ENCODE measurements at regions not wholly inside any gene's neighbourhood (a gene's known extent, or its start where the extent isn't known, plus 50 kb on each side); places are given as distances from the start of the nearest gene placed in this dataset.
"Not testable (repeated sequence)": the region's sequence is repeated elsewhere in the genome, so short reads cannot be mapped to it uniquely, and the experiment has no call there.

DNA sequence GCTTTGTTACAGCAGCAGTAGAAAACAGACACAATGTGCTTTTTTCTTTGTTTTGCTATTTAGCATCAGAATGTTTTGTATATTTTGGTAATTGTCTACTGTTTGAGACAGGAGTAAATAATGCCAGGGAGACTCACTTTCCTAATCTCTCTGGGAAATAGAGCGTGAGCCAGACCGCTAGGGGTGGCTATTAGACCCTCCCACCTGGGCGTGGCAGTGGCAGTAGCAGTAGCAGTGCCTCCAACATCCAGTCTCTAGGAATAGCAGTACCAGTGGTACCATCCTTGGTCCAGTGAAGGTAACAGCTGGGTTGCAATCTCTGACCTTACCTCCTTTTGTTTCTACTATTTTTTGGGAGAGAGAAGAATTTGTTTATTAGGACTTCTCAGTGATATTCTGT lies 165.7 kb upstream of the MAGI2 start:
- intact Hi-C loops (cut with DNase I) = no loop called here
- DNase-seq (ENCODE audit: missing footprints) (no peak), ATAC-seq (no peak)

GRCh38 chr7:79615871-79616640 lies 162.6 kb upstream of the MAGI2 start:
- no peak for ATAC-seq
- intact Hi-C loops (cut with DNase I) = no loop called here
- DNase-seq (ENCODE audit: missing footprints) = no peak

GRCh38 chr7:79615466-79615865 lies 162.0 kb upstream of the MAGI2 start:
- ATAC-seq = no peak
- intact Hi-C loops (cut with DNase I) = no loop called here
- no peak for DNase-seq (ENCODE audit: missing footprints)

DNA sequence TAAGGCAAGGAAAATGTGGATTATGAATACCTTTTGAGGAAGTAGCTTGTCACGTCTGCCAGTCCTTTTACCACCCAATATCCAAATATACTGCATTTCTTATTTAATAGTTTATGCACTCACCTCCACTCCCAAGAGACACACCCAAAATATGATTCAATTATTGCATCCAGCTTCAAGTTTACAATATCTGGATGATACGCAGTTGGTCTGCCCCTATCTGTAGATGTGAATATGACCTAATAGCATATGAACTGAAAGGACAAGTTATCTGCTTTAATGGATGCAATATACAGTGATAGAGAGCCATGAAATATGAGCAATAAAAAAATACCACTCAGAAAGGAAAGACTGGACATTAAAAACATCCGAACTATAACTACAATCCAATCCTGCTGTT lies 159.4 kb upstream of the MAGI2 start:
- DNase-seq (ENCODE audit: missing footprints) (no peak), ATAC-seq (no peak)
- intact Hi-C loops (cut with DNase I) = no loop called here

DNA sequence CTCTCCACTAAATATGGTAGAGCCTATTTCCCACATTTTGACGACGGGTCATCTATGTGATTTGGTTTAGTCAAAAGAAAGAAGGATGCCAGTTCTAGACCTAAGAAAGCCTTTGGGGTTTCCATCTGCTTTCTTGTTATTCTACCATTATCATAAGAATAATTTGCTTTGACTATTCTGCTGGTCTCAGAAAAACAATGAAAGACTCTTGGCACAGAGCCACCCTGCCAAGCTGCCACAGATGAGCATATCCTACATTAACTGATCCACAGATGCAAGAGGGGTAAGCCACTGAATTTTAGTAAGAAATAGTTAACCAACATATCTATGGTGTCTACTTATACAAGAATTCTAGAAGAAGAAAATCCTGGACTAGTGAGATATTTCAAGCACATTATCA lies 158.6 kb upstream of the MAGI2 start:
- ATAC-seq (no peak), DNase-seq (ENCODE audit: missing footprints) (no peak)
- intact Hi-C loops (cut with DNase I) = no loop called here

DNA sequence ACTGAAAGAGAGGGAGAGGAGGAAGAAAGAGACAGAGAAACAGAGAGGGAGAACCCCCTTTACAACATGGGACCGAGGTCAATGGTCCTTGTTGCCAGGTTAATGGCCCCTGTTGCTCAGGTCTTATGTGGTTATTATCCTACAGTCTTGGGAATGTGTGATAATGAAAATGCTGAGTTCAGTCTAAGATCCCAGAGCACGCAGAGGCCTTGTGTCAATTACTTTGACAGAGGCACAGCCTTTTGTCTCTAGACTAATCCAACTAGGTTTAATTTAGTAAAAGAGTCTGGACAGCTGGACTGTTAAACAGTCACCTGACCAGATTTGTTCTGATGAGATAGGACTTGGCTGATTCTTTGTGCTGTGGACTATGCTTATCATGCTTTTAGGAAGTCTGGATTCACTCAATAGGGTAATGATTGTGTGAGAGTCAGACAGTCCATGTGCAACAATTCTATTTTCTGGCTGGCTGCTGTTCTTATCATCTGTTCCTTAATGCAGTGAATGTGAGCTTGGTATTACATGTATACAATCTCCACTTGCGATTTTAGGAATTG lies 157.4 kb upstream of the MAGI2 start:
- intact Hi-C loops (cut with DNase I) = no loop called here
- ATAC-seq (peak; percentile 89), DNase-seq (ENCODE audit: missing footprints) (no peak)

DNA sequence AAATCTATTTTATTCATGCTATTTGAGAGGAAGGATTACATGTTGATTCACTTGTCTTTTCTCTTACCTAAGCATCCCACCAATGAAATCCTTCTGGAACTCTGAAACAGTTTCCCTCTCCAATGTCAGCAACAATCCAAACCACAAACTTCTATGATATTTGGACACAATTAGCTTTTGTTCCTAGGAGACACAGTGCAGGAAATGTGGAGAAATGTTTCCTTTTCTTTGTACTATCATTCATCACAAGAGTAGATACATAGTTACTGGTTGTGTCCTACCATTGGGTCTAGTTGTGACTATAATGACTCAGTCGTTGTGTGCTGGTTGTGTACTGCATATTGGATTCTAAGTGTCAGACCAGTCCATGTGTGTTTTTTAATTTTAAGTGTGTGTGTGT lies 156.8 kb upstream of the MAGI2 start:
- DNase-seq (ENCODE audit: missing footprints) (no peak), ATAC-seq (no peak)
- intact Hi-C loops (cut with DNase I) = no loop called here

GRCh38 chr7:79608005-79608404 lies 154.5 kb upstream of the MAGI2 start:
- DNase-seq (ENCODE audit: missing footprints) (no peak), ATAC-seq (no peak)
- intact Hi-C loops (cut with DNase I) = no loop called here

DNA sequence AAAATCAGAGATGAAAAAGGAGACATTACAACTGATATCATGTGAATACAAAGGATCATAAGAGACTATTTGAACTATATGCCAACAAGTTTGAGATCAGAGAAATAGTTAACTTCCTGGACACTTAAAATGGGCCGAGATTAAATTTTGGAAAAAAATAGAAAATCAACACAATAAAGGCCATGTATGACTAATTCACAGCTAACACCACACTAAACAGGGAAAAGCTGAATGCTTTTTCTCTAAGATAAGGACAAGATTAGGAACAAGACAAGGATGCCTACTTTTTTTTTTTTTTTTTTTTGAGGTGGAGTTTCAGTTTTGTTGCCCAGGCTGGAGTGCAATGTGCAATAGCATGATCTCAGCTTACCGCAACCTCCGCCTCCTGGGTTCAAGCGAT lies 151.4 kb upstream of the MAGI2 start:
- intact Hi-C loops (cut with DNase I) = no loop called here
- DNase-seq (ENCODE audit: missing footprints) (no peak), ATAC-seq (no peak)

DNA sequence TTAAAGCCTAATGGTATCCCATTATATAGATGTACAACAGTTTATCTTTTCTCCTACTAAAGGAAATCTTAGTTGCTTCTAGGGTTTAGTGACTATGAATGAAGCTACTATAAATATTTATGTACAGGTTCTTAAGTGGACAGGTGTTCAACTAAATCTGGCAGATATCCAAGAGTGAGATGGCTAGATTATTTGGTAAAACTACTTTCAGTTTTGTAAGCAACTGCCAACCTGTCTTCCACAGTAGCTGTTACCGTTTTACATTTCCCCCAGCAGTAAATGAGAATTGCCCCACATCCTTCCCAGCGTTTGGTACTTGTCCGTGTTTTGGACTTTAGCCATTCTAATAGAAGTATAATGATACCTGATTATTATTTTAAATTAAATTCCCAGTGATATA lies 144.9 kb upstream of the MAGI2 start:
- no peak for ATAC-seq
- intact Hi-C loops (cut with DNase I) = no loop called here
- DNase-seq (ENCODE audit: missing footprints) = no peak

GRCh38 chr7:79594671-79595070 lies 141.2 kb upstream of the MAGI2 start:
- DNase-seq (ENCODE audit: missing footprints); intact Hi-C loops (cut with DNase I); ATAC-seq: not testable (repeated sequence)

GRCh38 chr7:79593866-79594301 lies 140.4 kb upstream of the MAGI2 start:
- DNase-seq (ENCODE audit: missing footprints) (no peak), ATAC-seq (no peak)
- intact Hi-C loops (cut with DNase I) = no loop called here

- DNase-seq (ENCODE audit: missing footprints) (no peak), ATAC-seq (no peak)
- intact Hi-C loops (cut with DNase I) = no loop called here
Observed at GRCh38 chr7:79590916-79591623, 137.6 kb upstream of the MAGI2 start.

DNA sequence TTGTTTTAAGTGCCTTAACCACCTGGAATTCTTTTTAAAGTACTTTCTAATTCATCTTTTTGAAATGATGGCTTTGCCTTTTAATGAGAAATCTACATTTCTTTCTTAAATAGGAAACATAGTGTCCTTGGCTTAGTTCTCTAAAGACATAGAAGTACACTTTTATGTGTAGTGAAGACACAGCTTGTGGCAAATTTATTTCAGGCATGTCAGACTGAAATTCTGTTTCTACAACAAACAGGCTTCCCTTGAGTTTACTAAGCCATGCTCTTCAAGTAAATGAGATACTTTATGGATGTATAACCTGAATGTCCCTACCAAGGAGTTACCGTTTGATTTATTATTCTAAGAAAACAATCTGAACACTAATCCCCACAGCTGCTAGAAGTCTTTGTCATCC lies 136.9 kb upstream of the MAGI2 start:
- DNase-seq (ENCODE audit: missing footprints) = no peak

GRCh38 chr7:79570903-79571302 lies 117.4 kb upstream of the MAGI2 start:
- intact Hi-C loops (cut with DNase I) = no loop called here
- DNase-seq (ENCODE audit: missing footprints) = no peak
- ATAC-seq = no peak

More for the DNA sequence above, 136.9 kb upstream of the MAGI2 start:
- no peak for ATAC-seq
- intact Hi-C loops (cut with DNase I) = no loop called here

GRCh38 chr7:79563821-79564522 lies 110.5 kb upstream of the MAGI2 start:
- DNase-seq (ENCODE audit: missing footprints) (no peak), ATAC-seq (no peak)
- intact Hi-C loops (cut with DNase I) = no loop called here

- DNase-seq (ENCODE audit: missing footprints) (no peak), ATAC-seq (no peak)
- intact Hi-C loops (cut with DNase I) = no loop called here
Observed at GRCh38 chr7:79555571-79555970, 102.1 kb upstream of the MAGI2 start.

DNA sequence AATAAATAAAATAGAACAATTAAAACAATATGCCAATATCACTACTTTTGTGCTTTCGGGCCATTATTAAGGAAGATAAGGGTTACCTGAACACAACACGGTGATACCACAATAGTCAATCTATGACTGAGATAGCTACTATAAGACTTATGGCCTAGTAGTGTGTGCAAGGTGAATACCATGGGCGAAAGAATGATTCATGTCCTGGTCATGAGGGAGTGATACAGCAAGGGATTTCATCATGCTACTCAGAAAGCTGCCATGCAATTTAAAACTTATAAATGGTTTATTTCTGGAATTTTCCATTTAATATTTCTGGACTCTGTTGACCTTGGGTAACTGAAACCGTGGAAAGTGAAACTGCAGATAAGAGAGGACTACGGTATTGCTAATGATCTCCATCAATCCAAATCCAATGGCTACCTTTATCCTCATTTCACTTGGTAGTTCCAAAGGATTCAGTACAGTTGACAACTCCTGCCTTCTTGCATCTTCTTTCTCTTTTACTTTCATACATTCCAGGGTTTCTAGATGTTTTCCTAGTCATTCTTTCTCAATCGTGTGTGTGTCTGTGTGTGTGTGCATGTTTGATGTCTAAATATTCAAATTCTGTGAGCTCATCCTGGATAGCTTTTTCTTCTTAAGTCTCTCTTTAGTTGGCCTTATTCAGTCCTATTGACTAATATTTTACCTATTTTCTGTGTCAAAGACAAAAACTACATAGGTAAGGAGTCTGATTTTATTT lies 100.5 kb upstream of the MAGI2 start:
- intact Hi-C loops (cut with DNase I) = no loop called here
- ATAC-seq (no peak), DNase-seq (ENCODE audit: missing footprints) (no peak)

GRCh38 chr7:79552463-79552862 lies 99.0 kb upstream of the MAGI2 start:
- no peak for DNase-seq (ENCODE audit: missing footprints)
- intact Hi-C loops (cut with DNase I) = no loop called here
- ATAC-seq = no peak

Measured in Right ventricle myocardium inferior (tissue), 1 donor.